ENCODE measurements at regions not wholly inside any gene's neighbourhood (a gene's known extent, or its start where the extent isn't known, plus 50 kb on each side); places are given as distances from the start of the nearest gene placed in this dataset.

DNA sequence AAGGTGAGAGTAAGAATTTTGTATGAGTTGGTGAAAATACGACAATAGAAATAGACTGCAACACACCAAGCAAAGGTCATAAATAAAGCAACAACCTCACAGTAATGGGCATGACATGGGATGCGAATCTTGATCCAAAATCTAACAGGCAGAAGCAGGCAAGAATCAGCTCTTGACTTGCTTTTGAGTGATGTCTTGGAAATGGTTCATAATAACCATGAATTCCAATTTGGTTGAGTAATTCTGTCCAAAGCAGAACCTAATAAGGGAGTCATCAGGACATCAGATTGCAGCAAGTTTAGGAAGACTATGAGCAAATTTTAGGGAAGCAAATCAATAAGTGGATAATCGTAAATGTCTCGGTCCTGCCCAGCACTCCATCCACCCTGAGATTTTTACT, 224.0 kb upstream of the ISX start:
- TF ChIP-seq EZH2 (IDR thresholded peaks at IDR 0.05) (no peak), POLR2AphosphoS5 (IDR thresholded peaks at IDR 0.05; ENCODE audit: borderline replicate concordance, low read depth, low read length) (no peak)

Measured in SK-N-MC (cell line).